Endometrium (tissue), 2 donors: ENCODE measurements at regions not wholly inside any gene's neighbourhood (a gene's known extent, or its start where the extent isn't known, plus 50 kb on each side); places are given as distances from the start of the nearest gene placed in this dataset.

ENCODE experiments used
- FAIRE-seq: peaks from 2 replicates; lab custom pipeline; 2012; peaks lifted over from hg19 to GRCh38; lab: Jason Lieb, UNC
- donor health status: control.
- donor health status: control.

GRCh38 chr3:102750322-102750721 is 315.5 kb downstream of the ZPLD1 start:
- FAIRE-seq = no peak

GRCh38 chr3:102753901-102754300 is 319.1 kb downstream of the ZPLD1 start:
- no peak for FAIRE-seq

- FAIRE-seq = no peak
Measured at GRCh38 chr3:102756706-102757105, 321.9 kb downstream of the ZPLD1 start.

GRCh38 chr3:102757950-102758349 is 323.1 kb downstream of the ZPLD1 start:
- FAIRE-seq = no peak

GRCh38 chr3:102761766-102762165 is 327.0 kb downstream of the ZPLD1 start:
- no peak for FAIRE-seq

GRCh38 chr3:102790747-102791325 is 356.0 kb downstream of the ZPLD1 start:
- no peak for FAIRE-seq

GRCh38 chr3:102791641-102792589 is 357.1 kb downstream of the ZPLD1 start:
- no peak for FAIRE-seq

- no peak for FAIRE-seq
Measured at GRCh38 chr3:102796804-102797203, 362.0 kb downstream of the ZPLD1 start.

- FAIRE-seq = peak; percentile 23
Measured at GRCh38 chr3:102802819-102803420, 368.1 kb downstream of the ZPLD1 start.

- FAIRE-seq = no peak
Measured at GRCh38 chr3:102810937-102811336, 376.1 kb downstream of the ZPLD1 start.

GRCh38 chr3:102826636-102827035 is 391.8 kb downstream of the ZPLD1 start:
- peak; percentile 93 for FAIRE-seq

- no peak for FAIRE-seq
Measured at GRCh38 chr3:102827386-102827785, 392.6 kb downstream of the ZPLD1 start.

GRCh38 chr3:102830415-102830814 is 395.6 kb downstream of the ZPLD1 start:
- no peak for FAIRE-seq

- no peak for FAIRE-seq
Measured at GRCh38 chr3:102841866-102842265, 407.1 kb downstream of the ZPLD1 start.

- no peak for FAIRE-seq
Measured at GRCh38 chr3:102866845-102867244, 432.0 kb downstream of the ZPLD1 start.

- no peak for FAIRE-seq
Measured at GRCh38 chr3:102883515-102883914, 448.7 kb downstream of the ZPLD1 start.

GRCh38 chr3:102885289-102885688 is 450.5 kb downstream of the ZPLD1 start:
- FAIRE-seq = no peak

- FAIRE-seq = no peak
Measured at GRCh38 chr3:102887431-102887830, 452.6 kb downstream of the ZPLD1 start.

- FAIRE-seq = no peak
Measured at GRCh38 chr3:102896851-102897621, 462.2 kb downstream of the ZPLD1 start.

- FAIRE-seq = no peak
Measured at GRCh38 chr3:102904629-102905028, 469.8 kb downstream of the ZPLD1 start.

- no peak for FAIRE-seq
Measured at GRCh38 chr3:102905811-102906210, 471.0 kb downstream of the ZPLD1 start.

- no peak for FAIRE-seq
Measured at GRCh38 chr3:102906818-102907217, 472.0 kb downstream of the ZPLD1 start.
